ENCODE measurements at regions not wholly inside any gene's neighbourhood (a gene's known extent, or its start where the extent isn't known, plus 50 kb on each side); places are given as distances from the start of the nearest gene placed in this dataset.

DNA sequence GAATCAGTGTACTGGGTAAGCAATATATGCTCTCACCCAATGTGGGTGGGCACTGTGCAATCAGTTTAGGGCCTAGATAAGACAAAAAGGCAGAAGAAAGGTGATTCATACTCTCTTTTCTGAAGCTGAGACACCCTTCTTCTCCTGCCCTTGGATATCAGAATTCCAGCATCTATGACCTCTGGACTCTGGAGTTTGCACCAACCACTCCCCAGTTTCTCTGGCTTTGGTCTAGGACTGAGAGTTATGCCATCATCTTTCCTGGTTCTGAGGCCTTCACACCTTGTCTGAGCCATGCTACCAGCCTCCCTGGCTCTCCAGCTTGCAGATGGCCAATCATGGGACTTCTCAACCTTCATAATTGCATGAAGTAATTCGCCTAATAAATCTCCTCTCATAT is 724.6 kb upstream of the TYRP1 start:
- ChIA-PET POLR2A (no interaction called here), CTCF (no interaction called here)
- no peak overlapping the region for H3K4me3 ChIP-seq (ENCODE audit: low read depth, low read length)
- no peak for TF ChIP-seq CTCF (IDR thresholded peaks at IDR 0.05; ENCODE audit: insufficient read depth, low read length, missing control alignments)
- DNase-seq (ENCODE audit: low read depth, low spot score), result no peak

DNA sequence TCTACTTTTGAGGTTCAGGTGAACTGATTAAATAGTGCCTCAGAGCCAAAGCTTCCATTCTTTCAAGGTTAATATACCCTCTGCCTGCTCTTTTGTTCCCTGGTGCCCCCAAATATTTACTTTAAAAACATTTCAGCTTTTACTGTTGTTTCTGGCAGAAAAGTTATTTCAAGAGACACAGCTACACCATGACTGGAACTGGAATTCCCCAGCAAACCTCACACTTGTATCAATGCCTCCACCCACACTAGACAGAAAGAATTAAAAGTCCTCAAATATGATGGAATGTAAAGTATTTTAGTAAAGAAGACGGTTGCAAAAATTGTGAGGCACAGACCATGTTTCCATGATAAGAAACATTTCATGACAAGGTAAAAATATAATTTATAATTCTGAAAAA is 720.2 kb upstream of the TYRP1 start:
- CTCF ChIA-PET, result no interaction called here
- no peak overlapping the region for H3K4me3 ChIP-seq (ENCODE audit: low read depth, low read length)
- no peak for TF ChIP-seq CTCF (IDR thresholded peaks at IDR 0.05; ENCODE audit: insufficient read depth, low read length, missing control alignments)
- POLR2A ChIA-PET, result no interaction called here
- no peak for DNase-seq (ENCODE audit: low read depth, low spot score)

DNA sequence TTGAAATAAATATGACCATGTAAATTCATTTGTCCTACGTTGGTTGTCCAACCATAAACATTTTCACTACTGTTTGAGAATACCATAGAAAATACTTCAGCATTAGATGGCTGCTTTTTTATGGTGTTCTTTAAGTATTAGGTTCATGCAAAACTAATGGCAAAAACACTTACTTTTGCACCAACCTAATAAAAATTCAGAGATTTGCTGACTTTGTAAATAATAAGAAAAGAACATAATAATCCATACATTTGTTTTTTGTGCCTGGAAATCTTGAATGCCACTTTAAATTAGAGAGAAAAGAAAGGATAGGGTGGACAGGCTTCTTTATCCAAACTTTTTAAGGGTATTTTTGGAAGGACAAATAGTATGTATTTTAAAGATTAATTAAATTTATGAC is 719.7 kb upstream of the TYRP1 start:
- ChIA-PET POLR2A (no interaction called here), CTCF (no interaction called here)
- no peak for TF ChIP-seq CTCF (IDR thresholded peaks at IDR 0.05; ENCODE audit: insufficient read depth, low read length, missing control alignments)
- H3K4me3 ChIP-seq (ENCODE audit: low read depth, low read length), result no peak overlapping the region
- no peak for DNase-seq (ENCODE audit: low read depth, low spot score)

- H3K4me3 ChIP-seq (ENCODE audit: low read depth, low read length), result no peak overlapping the region
- TF ChIP-seq CTCF (IDR thresholded peaks at IDR 0.05; ENCODE audit: insufficient read depth, low read length, missing control alignments), result no peak
- ChIA-PET POLR2A (no interaction called here), CTCF (no interaction called here)
- DNase-seq (ENCODE audit: low read depth, low spot score), result no peak
These were observed 700.3 kb upstream of the TYRP1 start for GRCh38 chr9:11992866-11993265.

DNA sequence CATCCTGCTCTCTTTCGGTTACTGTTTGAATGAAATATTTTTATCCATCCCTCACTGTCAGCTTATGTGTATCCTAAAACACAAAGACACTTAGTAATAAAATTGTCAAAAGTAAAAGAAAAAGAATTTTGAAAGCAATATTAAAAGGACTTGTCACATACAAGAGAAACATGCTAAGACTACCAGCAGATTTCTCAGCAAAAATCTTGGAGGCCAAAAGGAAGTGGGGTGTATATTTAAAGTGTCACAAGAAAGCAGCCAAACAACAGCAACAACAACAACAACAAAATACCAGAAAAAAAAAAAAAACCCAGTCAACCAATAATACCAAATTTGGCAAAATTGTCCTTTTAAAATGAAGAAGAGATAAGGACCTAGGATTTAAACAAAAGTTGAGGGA is 678.7 kb upstream of the TYRP1 start:
- CTCF ChIA-PET, result no interaction called here
- no peak for DNase-seq (ENCODE audit: low read depth, low spot score)
- H3K4me3 ChIP-seq (ENCODE audit: low read depth, low read length), result no peak overlapping the region
- TF ChIP-seq CTCF (IDR thresholded peaks at IDR 0.05; ENCODE audit: insufficient read depth, low read length, missing control alignments), result no peak
- POLR2A ChIA-PET, result no interaction called here

GRCh38 chr9:12054235-12054634 is 639.0 kb upstream of the TYRP1 start:
- no peak overlapping the region for H3K4me3 ChIP-seq (ENCODE audit: low read depth, low read length)
- TF ChIP-seq CTCF (IDR thresholded peaks at IDR 0.05; ENCODE audit: insufficient read depth, low read length, missing control alignments), result no peak
- ChIA-PET CTCF (no interaction called here), POLR2A (no interaction called here)
- DNase-seq (ENCODE audit: low read depth, low spot score), result no peak

Data from AG04449 (cell line).